GM11168 (cell line): ENCODE measurements at regions not wholly inside any gene's neighbourhood (a gene's known extent, or its start where the extent isn't known, plus 50 kb on each side); places are given as distances from the start of the nearest gene placed in this dataset.

Source experiments
- in situ Hi-C: fragments of 300-500 bp; cut with MboI; formaldehyde crosslinking; loops from one replicate; pipeline ENCODE4 v1.12.0; 2022; ENCODE audit warnings: low sequenced_read_pairs; ENCODE audit not compliant: unreplicated experiment

DNA sequence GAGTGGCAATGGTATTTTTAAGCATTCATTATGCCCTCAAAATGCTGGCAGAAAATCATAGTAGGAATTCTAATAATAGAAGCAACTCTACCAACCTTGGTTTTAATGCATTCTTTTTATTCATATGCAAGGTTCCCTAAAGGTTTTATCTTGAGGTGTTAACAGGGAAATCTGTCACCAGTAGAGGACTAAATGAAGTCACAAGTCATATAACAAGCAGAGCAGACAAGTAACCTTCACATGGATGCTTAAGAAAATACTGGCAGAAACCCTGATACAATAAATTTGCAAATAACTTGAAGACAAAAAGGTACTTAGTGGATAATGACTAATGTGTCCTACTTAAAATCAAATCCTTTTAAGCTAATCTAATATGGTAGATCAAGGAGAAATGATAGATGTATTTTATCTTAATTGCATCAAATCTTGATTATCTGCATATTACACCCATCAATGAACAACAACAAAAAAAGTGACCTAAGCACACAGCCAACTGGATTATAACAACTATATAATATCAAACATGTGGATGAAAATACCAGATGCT lies 73.3 kb downstream of the RFC3 start:
- in situ Hi-C loops = no loop called here

GRCh38 chr13:33893559-33893958 lies 75.6 kb downstream of the RFC3 start:
- in situ Hi-C loops = no loop called here

- in situ Hi-C loops = no loop called here
These were observed 86.5 kb downstream of the RFC3 start for GRCh38 chr13:33904431-33904830.

- in situ Hi-C loops = no loop called here
These were observed 90.2 kb downstream of the RFC3 start for GRCh38 chr13:33908116-33908515.

- in situ Hi-C loops = no loop called here
These were observed 92.3 kb downstream of the RFC3 start for GRCh38 chr13:33910255-33910654.

GRCh38 chr13:33911521-33911920 lies 93.6 kb downstream of the RFC3 start:
- in situ Hi-C loops = no loop called here

GRCh38 chr13:33913829-33914228 lies 95.9 kb downstream of the RFC3 start:
- in situ Hi-C loops = no loop called here

GRCh38 chr13:33917190-33917589 lies 99.2 kb downstream of the RFC3 start:
- in situ Hi-C loops = no loop called here

- in situ Hi-C loops = no loop called here
These were observed 100.4 kb downstream of the RFC3 start for GRCh38 chr13:33918199-33918932.

- in situ Hi-C loops = no loop called here
These were observed 101.2 kb downstream of the RFC3 start for GRCh38 chr13:33919120-33919519.

- in situ Hi-C loops = no loop called here
These were observed 107.6 kb downstream of the RFC3 start for GRCh38 chr13:33925563-33925962.

DNA sequence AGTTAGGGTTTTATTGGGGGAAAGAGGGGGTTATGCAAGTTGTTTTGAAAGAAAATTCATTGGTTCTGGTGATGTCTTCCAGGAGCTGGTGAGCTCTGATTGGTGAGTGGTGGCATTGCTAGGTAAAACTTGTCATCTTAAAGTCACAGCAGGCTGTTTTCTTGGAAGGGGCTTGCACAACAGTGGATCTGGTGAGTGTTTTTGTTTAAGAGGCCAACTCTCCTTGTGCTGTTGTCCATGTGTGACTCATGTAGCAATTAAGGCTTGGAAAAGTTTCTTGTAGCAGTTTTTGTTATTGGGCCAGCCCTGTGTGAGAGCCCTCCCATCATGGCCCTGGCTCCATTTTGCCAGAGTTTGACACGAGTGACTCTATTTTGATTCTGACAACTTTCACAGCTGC lies 109.4 kb downstream of the RFC3 start:
- in situ Hi-C loops = no loop called here

DNA sequence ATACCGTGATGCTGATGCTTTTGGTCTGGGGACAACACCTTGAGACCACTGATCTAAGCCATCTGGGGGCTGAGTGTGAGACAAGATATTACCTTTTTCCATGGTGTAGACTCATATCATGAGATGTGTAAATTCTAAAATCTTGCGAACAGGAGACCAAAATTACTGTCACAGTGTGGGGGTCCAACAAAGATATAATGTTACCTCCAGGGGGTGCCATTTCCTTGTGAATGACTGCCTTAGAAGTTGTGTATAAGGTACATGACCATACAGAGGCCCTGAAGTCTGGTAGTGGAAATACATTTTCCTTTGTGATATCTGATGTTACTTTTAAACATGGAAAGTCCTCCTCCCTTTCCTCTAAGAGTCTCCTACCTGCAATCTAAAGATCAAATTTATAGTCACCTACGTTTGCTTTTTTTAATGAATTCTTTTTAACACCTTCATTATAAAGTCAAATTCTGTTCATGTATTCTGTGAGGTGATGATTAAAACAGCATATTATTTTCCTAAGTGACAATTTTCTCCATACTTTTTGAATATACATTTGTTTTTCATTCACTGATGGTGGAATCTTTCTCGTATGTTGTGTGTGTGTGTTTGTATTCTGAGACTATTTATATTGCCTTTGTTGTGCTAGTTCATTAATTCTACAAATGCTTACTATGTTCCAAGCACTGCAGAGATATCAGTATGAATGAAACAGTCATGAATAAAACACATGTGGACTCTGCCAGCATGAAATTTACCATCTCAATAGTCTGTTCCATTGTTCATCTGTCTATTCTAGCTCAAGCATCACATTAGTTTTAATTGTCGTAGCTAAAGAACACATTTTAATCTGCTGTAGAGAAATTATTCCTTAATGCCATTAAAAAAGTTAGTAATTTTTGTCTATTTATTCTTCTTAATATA lies 113.7 kb downstream of the RFC3 start:
- in situ Hi-C loops = loop anchor here (10.0 kb wide), 2 partner anchors 143 to 1233 kb away; no protein-coding TSS in a partner anchor

- in situ Hi-C loops = loop anchor here (10.0 kb wide), 2 partner anchors 142 to 1232 kb away; no protein-coding TSS in a partner anchor
These were observed 114.9 kb downstream of the RFC3 start for GRCh38 chr13:33932769-33933406.

DNA sequence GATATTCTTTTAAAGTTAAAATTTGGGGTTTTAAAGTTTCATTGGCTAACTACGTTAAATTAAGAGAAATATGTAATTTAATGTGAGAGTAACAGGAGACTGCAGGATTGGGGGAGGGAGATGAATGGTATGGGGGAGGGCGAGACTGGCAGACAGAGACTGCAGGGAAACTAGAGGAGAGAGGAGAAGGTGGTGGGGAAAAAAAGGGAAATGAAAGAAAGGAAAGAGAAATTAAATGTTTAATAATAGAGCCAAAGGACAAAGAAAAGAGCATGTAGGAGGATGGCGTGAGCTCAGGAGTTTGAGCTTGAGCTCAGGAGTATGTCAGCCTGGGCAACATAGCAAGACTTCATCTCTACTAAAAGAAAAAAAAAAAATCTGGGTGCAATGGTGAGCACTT lies 115.9 kb downstream of the RFC3 start:
- in situ Hi-C loops = loop anchor here (10.0 kb wide), 2 partner anchors 141 to 1231 kb away; no protein-coding TSS in a partner anchor

GRCh38 chr13:33934343-33934742 lies 116.4 kb downstream of the RFC3 start:
- in situ Hi-C loops = loop anchor here (10.0 kb wide), 2 partner anchors 140 to 1230 kb away; no protein-coding TSS in a partner anchor

GRCh38 chr13:33934951-33935371 lies 117.0 kb downstream of the RFC3 start:
- in situ Hi-C loops = loop anchor here (10.0 kb wide), 2 partner anchors 140 to 1230 kb away; no protein-coding TSS in a partner anchor

GRCh38 chr13:33935969-33936368 lies 118.0 kb downstream of the RFC3 start:
- in situ Hi-C loops = loop anchor here (10.0 kb wide), 2 partner anchors 139 to 1229 kb away; no protein-coding TSS in a partner anchor

GRCh38 chr13:33937373-33938098 lies 119.6 kb downstream of the RFC3 start:
- in situ Hi-C loops = loop anchor here (10.0 kb wide), 2 partner anchors 137 to 1227 kb away; no protein-coding TSS in a partner anchor
